GM21367 (cell line): ENCODE measurements at regions not wholly inside any gene's neighbourhood (a gene's known extent, or its start where the extent isn't known, plus 50 kb on each side); places are given as distances from the start of the nearest gene placed in this dataset.
"Not testable (repeated sequence)": the region's sequence is repeated elsewhere in the genome, so short reads cannot be mapped to it uniquely, and the experiment has no call there.

Source experiments
- ATAC-seq: cut with Tn5 transposase; IDR thresholded peaks from one replicate; pipeline ENCODE4 v1.9.1; 2021; ENCODE audit not compliant: unreplicated experiment

- ATAC-seq: peak; percentile 90
Measured at GRCh38 chr11:22920939-22921565, 60.8 kb upstream of the CCDC179 start.

- no peak for ATAC-seq
Measured at GRCh38 chr11:22922672-22923071, 62.4 kb upstream of the CCDC179 start.

GRCh38 chr11:22923561-22923960 is 63.3 kb upstream of the CCDC179 start:
- no peak for ATAC-seq

DNA sequence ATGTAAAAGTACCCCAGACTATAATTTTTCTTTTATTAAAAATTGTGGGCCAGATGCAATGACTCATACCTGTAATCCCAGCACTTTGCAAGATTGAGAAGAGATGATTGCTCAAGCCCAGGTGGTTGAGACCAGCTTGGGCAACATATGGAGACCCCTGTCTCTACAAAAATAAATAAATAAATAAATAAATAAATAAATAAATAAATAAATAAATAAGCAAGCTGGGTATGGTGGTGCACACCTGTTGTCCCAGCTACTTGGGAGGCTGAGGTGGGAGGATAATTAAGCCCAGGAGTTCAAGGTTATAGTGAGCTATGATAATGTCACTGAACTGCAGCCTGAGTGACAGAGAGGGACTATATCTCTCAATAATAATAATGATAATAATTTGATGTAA is 66.1 kb upstream of the CCDC179 start:
- no peak for ATAC-seq

DNA sequence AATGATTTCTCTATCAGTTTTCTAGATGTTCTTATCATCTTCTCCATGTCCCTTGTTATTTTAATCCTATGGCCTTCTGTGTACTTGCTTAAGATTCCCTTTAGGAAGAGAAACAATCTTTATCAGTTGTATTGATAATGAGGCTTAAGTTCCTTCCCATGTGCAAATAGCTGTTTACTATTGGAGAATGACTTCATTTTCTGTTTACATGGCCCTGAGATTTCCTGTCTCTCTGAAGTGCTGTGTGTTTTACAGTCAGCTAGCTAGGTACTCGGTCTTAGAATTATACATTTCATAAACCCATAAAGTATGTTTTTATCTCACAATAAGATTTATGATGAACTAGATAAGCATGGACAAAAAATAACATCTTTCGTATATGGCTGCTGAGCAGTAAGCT is 67.5 kb upstream of the CCDC179 start:
- no peak for ATAC-seq

DNA sequence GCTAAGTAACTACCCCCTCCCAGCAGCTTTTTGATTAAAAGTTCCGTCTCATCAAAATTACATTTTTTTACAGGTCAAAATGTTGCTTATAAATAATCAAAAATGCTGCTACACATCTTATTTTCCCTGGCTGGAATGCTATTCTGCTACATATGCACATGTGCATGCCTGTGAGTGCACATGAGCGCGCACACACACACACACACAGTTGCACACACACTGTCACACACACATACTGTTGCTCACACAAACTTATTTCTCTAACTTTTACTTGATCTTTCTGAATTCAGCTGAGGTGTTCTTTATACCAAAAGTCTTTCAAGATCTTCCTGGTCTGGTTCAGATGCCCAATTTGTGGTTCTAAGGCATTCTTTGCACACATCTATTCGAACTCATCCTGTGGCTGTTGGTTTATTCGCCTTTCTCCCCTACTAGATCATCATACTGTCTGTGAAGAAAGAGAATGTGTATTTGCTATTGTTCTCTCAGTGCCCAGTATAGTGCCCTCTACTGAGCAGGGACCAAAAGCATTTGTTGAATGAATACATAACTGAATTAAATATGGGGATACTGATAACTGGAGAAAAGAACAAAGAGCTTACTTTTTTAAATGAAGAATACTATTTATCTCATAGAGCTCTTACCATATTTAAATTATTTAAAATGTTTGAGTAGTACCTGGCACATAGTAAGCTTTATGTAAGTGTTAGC is 68.1 kb upstream of the CCDC179 start:
- ATAC-seq: no peak

DNA sequence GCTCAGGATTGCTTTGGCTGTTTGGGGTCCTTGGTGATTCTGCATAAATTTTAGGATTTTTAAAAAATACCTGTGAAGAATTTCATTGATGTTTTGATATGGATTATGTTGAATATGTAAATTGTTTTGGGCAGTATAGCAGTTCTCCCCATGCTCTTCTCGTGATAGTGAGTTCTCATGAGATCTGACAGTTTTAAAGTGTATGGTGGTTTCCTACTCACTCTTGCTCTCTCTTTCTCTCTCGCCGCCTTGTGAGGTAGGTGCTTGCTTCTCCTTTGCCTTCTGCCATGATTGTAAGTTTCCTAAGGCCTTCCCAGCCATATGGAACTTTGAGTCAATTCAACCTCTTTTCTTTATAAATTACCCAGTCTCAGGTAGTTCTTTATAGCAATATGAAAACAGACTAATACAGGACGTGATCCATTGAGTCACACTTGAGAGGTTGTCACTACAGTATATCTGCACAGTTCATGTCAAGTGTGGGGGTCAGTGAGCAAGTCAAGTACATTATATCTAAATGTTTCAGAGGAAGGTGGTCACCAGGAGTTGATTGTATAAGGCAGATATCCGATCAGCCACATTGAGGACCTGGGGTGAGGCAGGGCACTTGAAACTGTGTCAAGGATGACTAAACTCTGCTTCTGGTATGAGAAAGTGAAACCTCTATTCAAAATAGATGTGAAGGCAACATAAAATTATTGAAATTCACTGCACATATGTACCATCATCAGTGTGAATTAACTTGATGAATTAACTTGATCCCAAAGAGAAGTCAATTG is 70.7 kb upstream of the CCDC179 start:
- peak; percentile 97 for ATAC-seq

GRCh38 chr11:22938691-22939090 is 78.4 kb upstream of the CCDC179 start:
- ATAC-seq: no peak

DNA sequence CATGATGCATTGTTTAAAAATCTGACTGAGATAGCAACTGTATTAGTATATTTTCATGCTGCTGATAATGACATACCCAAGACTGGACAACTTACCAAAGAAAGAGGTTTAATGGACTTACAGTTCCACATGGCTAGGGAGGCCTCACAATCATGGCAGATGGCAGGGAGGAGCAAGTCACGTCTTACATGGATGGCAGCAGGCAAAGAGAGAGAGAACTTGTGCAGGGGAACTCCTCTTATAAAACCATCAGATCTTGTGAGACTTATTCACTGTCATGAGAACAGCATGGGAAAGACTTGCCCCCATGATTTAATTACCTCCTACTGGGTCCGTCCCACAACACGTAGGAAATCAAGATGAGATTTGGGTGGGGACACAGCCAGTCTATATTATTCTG is 81.3 kb upstream of the CCDC179 start:
- ATAC-seq: not testable (repeated sequence)

DNA sequence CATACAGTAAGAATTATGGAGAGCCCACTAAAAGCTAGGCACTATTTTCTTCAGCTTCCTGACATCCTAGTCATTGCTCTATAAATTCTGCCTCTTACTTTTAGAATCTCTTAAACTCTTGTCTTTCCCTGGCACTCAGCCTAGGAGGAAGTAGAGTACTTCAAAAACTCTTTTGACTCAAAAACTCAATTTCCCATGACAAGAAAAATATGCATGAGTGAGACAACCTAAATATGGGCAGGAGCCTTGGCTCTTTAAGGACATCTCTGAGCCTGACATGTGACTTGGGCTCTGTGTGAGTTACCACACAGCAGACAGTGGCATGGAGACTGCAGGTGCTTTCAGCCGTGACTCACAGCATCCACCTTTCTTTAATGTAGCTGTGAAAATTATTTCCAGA is 97.5 kb upstream of the CCDC179 start:
- ATAC-seq: no peak

DNA sequence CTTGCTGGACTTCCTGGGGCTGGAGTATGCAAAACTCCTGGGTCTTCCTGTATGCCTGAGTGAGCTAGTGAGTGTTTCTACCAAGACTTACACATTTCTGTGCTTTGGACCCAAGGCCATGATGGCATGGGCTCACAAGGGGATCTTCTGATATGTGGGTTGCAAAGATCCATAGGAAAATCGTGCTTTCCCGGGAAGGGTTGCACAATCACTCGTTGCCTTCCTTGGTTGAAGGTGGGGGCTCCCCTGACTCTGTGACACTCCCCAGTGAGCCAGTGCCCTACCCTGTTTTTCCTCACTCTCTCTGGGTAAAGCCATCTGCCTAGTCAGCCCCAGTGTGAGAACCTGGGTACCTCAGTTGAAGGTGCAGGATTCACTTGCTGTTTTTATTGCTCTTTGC is 114.0 kb upstream of the CCDC179 start:
- no peak for ATAC-seq

DNA sequence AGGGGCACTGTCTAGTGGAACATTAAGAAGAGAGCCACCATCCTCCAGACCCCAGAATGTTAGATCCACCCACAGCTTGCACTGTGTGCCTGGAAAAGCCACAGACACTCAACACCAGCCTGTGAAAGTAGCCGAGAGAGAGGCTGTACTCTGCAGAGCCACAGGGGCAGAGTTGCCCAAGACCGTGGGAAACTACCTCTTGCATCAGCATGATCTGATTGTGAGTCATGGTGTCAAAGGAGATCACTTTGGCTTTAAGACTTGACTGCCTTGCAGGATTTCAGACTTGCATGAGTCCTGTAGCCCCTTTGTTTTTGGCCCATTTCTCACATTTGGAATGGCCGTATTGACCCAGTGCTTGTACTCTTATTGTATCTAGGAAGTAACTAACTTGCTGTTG is 115.9 kb upstream of the CCDC179 start:
- no peak for ATAC-seq

GRCh38 chr11:22982903-22983302 is 122.6 kb upstream of the CCDC179 start:
- no peak for ATAC-seq

- ATAC-seq: no peak
Measured at GRCh38 chr11:22984045-22984444, 123.8 kb upstream of the CCDC179 start.

DNA sequence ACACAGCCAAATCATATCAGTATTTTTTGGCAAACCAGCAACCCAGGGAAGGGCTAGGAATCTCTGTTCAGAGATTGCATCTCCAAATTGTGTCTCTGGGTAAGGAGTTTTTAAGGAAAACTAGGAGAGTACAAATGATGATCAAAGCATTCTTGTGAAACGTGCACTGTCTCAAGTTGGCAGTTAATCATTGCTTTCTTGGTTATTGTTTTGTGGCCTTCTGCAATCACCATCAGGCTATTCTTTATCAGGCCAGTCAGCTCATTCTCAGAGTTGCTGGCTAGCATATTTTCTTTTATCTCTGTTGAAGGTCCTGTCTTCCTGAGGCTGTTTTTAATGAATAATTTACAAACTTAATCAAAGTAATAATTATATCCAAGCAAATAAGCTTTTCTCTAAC is 129.1 kb upstream of the CCDC179 start:
- no peak for ATAC-seq

GRCh38 chr11:22991196-22991595 is 130.9 kb upstream of the CCDC179 start:
- ATAC-seq: no peak

GRCh38 chr11:23006730-23007129 is 146.5 kb upstream of the CCDC179 start:
- no peak for ATAC-seq

- ATAC-seq: no peak
Measured at GRCh38 chr11:23010790-23011335, 150.6 kb upstream of the CCDC179 start.

GRCh38 chr11:23012930-23013329 is 152.7 kb upstream of the CCDC179 start:
- ATAC-seq: no peak

DNA sequence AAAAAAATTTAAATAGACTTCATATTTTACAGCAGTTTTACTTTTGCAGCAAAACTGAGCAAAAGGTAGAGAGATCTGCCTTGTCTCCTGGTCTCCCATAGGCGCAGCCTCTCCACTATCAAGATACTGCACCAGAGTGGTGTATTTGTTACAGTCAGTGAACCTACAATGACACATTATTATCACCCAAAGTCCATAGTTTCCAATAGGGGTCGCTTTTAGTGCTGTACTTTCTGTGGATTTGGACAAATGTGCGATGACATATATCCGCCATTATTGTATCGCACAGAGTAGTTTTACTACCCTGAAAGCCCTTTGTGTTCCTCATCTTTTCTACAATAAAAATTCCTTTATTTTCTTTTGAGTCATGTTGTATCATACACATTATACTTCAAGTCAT is 153.2 kb upstream of the CCDC179 start:
- no peak for ATAC-seq

DNA sequence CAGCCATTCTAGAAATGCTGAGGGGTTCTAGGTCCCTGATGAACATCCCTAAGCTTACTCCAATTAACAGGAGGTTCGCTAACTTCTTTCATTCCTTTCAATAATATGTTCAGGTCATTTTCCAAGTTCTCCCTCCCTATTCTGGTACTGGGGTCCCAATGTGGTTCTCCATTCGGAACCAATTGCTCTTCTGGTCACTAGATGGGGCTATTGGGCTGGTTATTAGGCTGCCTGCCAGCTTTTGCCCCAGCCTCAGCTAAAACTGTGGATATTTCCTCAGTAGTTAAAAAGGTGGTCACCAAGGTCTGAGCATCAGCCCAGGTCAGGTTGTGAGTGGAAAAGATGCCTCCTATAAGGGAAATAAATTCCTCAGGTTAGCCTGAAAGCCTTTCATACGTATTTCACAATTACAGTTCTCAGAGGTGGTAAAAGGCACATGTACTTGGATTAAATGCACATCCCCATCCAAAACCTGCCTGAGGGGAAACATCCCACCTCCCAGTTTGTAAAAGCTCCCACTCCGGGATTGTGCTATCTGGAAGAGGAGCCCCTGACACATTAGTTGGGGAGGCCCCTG is 161.1 kb upstream of the CCDC179 start:
- ATAC-seq: peak; percentile 56
